Inflammatory macrophage treated with lipopolysaccharide for 4 hours (primary cell): ENCODE measurements at regions not wholly inside any gene's neighbourhood (a gene's known extent, or its start where the extent isn't known, plus 50 kb on each side); places are given as distances from the start of the nearest gene placed in this dataset.

Experiments
- DNase-seq: peaks from one replicate; pipeline ENCODE4 v3.0.0-alpha.2; 2020

DNA sequence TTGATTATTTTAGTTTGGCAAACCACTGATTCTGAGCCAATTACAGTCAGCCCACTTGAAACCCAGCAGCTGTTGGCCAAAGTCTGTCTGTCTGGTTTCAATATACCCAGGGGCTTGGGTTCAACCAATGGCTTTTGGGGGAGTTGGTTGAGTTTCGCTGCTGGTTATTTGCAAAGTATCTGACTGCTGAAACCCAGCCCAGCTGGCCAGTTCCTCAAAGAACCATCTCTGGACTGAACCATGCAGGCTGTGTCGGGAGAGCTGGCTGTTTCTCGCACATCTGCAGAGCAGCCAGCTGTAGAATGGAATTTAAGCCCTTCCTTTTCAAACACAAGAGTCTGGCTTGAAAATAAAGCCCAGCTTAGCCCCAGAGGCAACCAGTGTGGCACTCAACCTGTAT lies 66.0 kb upstream of the PAX7 start:
- no peak for DNase-seq

DNA sequence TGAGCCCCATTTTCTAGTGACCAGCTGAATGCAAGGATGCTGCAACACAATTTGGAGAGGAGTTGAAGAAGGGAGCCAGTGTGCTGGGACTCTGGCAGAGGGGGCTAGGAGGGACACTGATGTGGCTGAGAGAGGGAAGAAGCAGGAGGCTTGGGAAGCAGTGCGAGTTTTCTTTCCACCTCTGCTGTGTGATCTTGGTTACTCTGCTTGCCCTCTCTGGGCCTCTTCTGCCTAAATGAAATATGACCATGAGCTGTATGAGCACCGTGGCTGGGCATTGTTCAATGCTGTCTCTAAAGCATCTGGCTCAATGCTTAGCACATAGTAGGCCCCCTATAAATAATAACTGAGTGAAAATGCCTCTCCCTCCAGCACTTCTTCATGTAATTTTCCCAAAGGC lies 65.3 kb upstream of the PAX7 start:
- no peak for DNase-seq

DNA sequence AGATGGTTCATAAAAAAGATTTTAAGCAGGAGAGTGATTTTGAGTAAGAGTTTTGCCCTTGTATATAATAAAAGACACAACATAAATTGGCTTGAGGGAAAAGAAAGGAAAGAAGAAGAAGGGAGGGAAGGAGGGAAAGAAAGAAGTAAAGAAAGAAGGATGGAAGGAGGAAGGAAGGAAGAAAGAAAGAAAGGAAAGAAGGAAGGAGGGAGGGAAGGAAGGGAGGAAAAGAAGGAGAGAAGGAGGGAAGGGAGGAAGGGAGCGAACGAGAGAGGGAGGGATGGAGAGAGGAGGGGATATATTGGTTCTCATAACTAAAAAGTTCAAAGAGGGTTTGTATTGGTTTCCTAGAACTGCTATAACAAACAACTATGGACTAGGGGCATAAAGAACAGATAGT lies 62.2 kb upstream of the PAX7 start:
- DNase-seq: no peak

DNA sequence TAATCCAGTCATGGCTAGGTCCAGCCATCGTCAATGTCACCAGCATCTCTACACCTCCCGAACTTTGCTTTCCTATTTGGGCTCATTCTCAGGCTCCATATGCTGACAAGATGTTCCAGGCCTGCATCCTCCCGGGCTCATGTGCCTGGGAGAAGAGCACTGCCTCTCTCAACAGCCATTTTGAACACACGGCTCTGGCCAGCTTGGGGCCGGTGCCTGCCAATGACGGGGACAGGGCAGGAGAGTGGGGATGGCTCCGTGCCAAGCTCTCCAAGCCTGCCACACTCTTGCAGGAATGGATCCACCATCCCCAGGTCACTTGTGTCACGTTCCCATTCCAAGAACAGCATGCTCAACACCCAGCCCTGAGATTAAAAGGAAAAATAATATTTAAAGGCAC lies 61.4 kb upstream of the PAX7 start:
- DNase-seq: no peak

DNA sequence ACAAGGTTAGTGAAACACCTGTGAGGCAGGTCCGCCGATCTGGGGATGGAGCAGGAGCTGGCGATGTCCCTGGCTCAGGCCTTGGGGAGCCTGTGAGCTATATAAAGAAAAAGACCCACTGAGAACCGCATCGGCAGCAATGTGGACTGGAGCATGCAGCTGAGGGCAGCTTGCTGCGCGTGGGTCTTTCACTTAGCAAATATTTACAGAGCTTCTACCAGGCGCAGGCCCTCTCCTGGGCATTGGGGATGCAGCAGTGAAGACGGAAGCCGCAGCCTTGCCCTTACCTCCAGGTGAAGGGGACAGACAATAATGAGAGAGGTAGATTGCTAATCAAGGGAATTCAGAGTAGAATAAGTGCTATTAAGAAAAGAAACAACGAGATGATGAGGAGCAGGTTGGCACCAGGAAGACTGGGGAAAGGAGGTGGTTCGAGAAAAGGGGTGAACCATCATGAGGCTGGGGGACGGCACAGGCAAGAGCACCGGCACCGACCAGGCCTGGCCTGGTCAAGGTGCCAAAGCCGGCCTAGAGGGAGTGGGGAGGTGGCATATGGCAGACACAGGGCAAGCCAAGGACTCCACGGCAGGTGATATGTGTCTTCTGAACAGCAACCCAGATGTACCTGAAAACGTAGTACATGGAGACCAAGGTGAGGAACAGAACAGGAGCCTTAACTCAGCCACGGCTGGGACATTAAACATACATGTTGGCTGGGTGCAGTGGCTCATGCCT lies 60.7 kb upstream of the PAX7 start:
- no peak for DNase-seq

DNA sequence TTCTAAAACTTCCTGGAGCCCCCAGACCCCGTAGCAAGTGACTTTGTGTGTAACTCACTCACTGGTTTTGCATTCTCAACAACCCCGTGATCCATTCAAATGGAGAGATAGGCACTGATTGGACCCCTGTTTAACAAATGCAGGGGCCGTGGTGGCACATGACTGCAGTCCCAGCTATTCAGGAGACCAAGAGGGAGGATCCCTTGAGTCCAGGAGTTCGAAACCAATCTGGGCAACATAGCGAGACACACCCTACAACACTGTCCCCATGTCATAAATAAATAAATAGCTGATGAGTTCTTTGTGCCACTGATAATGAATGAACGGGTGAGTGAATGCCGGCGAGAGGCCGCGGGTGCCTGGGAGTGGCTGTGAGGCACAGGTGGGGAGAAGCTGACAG lies 59.4 kb upstream of the PAX7 start:
- DNase-seq: no peak

DNA sequence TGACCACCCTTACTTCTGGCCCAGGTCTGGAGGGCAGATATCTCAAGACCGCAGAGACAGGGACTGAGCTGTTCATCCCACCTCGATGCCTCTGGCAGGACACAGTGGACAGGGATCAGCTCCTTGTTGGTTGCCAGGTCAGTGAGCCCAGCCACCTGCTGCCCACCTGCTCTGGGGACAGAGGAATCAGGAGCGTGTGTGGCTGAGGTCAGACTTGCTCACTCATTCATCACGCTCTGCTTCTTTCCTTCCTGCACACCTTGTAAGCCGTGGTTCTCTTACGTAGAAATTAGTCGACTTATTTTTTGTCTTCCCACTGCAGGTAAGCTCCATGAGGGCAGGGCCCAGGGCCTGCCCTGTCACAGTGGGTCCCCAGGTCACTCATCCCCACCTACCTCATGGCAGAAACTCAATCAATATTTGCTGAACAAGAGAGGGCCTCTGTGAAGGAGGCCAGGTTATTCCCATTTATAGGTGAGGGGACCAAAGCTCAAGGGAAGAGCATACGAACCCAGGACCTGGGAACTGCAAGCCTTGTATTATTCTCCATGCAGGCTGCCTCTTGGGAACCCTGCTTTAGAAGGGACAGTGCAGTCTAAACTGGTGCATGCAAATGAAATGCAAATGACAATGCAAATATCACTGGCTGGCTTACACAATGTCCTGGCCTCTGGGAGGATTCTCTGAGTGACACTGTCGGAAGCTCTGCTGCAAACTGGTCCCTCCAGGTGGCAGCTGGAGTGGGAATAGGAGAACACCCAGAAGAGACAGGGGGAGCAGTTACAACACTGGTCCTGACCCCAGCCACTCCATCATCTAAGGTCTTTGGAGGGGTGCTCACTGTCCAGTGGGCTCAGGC lies 58.4 kb upstream of the PAX7 start:
- no peak for DNase-seq

DNA sequence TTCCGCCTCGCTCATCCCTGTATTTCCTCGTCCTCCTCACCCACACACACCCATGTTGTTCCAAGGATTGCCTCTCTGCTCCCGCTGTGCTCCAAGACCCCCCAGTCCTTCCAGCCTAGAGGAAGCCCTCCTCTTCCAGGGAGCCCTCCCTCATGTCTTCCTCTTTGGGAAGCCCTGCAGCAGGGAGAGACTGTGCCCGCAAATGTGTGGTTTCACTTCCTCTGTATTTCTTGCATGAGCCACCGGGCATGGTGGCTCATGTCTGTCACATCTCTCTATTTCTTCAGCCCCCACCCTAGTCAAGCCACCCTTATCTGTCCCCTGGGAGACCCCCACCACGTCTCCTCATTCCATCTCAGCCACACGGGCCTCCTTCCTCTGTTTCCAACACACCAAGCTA lies 57.5 kb upstream of the PAX7 start:
- no peak for DNase-seq

DNA sequence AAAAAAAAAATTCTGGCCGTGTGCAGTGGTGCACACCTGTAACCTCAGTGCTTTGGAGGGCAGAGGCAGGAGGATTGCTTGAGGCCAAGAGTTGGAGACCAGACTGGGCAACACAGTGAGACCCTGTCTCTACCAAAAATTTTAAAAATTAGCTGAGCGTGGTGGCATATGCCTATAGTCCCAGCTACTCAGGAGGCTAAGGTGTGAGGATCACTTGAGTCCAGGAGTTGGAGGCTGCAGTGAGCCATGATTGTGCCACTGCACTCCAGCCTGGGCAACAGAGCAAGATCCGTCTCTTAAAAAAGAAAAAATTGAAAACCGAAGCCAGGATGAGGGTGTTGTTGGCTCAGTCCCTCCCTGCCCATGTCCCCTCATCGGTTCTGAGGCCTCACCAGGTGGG lies 55.9 kb upstream of the PAX7 start:
- DNase-seq: no peak

DNA sequence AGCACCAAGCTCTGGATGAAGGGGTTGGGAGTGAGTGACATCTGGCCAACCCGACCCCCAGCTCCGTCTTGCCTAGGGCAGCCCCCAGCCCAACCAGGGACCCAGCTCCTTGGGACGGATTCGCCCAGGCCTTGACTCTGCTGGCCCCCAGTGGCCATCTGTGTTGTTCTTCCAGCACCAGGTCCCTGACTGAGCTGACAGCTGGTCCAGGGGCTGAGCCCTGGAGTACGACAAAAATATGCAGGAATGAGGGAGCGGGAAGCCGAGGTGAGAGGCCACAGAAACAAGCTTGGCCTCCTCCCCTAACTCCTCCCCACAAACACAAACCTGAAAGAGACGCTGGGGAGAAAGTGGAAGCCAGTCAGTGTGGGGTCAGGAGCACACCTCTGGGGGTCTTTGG lies 55.0 kb upstream of the PAX7 start:
- no peak for DNase-seq

DNA sequence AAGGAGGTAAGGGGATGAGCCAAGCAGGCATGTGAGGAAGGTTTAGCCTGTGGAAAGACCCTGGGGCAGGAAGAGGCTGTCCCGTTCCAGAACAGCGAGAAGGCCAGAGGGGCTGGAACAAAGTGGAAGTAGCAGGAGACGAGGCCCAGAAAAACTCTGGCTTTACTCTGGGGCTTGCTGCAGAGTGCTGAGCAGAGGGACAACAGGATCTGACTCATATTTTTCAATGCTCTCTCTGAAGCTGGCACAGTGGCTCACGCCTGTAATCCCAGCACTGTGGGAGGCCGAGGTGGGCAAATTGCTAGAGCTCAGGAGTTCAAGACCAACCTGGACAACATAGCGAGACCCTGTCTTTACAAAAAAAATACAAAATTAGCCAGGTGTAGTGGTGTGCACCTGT lies 52.4 kb upstream of the PAX7 start:
- no peak for DNase-seq

DNA sequence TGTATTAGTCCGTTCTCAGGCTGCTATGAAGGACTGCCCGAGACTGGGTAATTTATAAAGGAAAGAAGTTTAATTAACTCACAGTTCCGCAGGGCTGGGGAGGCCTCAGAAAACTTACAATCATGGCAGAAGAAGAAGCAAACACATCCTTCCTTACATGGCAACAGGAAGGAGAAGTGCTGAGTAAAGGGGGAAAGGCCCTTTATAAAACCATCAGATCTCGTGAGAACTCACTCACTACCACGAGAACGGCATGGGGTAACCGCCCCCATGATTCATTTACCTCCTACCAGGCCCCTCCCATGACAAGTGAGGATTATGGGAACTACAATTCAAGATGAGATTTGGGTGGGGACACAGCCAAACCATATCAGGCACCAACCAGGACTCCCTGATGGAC lies 51.4 kb upstream of the PAX7 start:
- DNase-seq: peak; percentile 23

DNA sequence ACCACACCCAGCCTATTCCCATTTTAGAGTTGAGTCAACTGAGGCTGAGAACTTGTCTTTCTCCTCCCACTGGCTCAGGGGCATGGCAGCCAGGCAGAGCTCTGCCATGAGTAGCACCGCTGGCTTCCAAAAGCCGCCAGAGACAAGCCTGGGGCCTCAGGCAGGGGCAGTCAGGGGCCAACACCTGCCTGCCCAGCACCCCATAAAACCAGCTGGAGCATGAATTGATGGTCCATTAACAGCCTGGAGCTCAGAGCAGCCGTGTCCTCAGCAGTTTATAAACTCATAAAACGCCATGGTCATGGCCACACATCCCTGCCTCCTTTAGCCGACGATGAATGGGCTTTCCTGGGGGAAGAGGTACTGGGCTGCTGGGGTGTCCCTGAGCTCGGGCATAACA lies 50.6 kb upstream of the PAX7 start:
- DNase-seq: no peak

DNA sequence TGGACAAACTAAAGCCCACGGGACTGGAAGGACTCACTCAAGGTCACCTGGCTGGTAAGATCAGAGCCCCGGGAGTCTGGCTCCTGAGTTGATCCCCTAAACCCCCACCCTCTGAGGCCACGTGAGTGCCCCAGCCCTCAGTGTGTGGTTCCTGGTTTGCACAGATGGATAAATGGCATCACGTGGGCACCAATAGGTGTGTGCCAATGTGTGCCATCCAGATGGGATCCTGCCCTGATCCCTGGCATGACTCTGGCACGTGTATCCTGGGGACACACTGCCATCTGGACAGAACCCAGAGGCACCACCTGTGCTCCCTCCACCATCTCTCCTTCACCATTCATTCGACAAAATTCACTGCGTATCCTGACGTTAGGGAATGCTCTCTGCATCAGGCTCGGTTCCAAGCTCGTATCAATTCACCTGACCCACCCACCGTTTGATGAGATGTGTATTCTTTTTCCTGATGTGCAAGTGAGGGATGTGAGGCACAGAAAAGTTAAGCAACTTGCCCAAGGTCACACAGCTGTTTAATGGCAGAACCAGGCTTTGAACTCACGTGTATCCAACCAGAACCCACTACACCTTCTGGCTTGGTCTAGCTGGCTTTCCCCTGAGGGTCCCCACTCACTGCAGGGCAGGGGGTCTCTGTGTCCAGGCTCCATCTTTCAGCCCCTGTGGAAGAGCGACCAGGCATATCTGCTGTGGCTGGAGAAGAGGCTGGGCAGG lies 49.8 kb upstream of the PAX7 start:
- DNase-seq: no peak
